OCI-LY3 (cell line): ENCODE measurements at regions not wholly inside any gene's neighbourhood (a gene's known extent, or its start where the extent isn't known, plus 50 kb on each side); places are given as distances from the start of the nearest gene placed in this dataset.

Source experiments
- CTCF ChIP-seq: fragments of 200-600, 300-600 bp; sonication (generic); IDR thresholded peaks from 2 replicates; pipeline ENCODE4 v1.5.1; 2014; ENCODE audit warnings: antibody characterized with exemption, low read length, low read depth
- EZH2phosphoT487 ChIP-seq: fragments of 200-600 bp; shearing (Covaris generic); IDR thresholded peaks from 2 replicates; pipeline ENCODE4 v1.6.1; 2018; ENCODE audit warnings: antibody characterized with exemption, mixed run types, low read depth

DNA sequence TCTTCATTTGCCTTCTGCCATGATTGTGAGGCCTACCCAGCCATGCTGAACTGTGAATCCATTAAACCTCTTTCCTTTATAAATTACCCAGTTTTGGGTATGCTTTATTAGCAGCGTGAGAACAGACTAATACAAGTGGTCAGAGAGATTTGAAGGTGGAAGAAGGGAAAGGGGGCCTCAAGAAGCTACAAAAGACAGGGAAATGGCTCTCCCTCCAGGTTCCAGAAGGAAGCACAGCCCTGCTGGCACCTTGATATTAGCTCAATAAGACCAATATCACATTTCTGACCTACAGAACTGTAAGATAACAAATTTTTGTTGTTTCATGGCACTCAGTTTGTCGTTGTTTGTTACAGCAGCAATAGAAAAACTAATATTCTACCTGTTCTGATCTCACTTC is 536.5 kb upstream of the MARCKS start:
- TF ChIP-seq CTCF: no peak
- no peak for TF ChIP-seq EZH2phosphoT487
